ENCODE measurements at regions not wholly inside any gene's neighbourhood (a gene's known extent, or its start where the extent isn't known, plus 50 kb on each side); places are given as distances from the start of the nearest gene placed in this dataset.

DNA sequence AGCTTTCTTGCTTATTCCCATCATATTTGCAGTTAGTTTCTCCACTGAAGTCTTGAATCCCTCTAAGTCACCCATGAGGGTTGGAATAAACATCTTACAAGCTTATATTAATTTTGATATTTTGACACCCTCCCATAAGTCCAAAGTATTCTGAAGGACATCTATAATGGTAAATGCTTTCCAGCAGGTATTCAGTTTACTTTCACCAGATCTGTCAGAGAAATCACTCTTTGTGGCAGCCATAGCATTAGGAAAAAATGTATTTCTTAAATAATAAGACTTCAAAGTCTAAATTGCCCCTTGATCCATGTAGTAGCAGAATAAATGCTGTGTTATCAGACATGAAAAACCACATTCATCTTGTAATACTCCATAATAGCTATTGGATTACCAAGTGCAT is 1371.7 kb upstream of the PABPC4L start:
- no peaks in the 10 kb centered on the region for H3K4me1 ChIP-seq
- no peak overlapping the region for H3K27ac ChIP-seq
- no peak overlapping the region for H3K9ac ChIP-seq (ENCODE audit: low read depth in 2 of 2, low read length in 2 of 2)
- no peaks in the 10 kb centered on the region for H3K9me3 ChIP-seq
- DNase-seq = no peak
- intact Hi-C loops (cut with DNase I) = no loop called here
- TF ChIP-seq, protein P1, sequence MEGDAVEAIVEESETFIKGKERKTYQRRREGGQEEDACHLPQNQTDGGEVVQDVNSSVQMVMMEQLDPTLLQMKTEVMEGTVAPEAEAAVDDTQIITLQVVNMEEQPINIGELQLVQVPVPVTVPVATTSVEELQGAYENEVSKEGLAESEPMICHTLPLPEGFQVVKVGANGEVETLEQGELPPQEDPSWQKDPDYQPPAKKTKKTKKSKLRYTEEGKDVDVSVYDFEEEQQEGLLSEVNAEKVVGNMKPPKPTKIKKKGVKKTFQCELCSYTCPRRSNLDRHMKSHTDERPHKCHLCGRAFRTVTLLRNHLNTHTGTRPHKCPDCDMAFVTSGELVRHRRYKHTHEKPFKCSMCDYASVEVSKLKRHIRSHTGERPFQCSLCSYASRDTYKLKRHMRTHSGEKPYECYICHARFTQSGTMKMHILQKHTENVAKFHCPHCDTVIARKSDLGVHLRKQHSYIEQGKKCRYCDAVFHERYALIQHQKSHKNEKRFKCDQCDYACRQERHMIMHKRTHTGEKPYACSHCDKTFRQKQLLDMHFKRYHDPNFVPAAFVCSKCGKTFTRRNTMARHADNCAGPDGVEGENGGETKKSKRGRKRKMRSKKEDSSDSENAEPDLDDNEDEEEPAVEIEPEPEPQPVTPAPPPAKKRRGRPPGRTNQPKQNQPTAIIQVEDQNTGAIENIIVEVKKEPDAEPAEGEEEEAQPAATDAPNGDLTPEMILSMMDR (IDR thresholded peaks at IDR 0.05) = no peak
- no peaks in the 10 kb centered on the region for H3K36me3 ChIP-seq
- no peak overlapping the region for H3K4me3 ChIP-seq
- H3K27me3 ChIP-seq = no peaks in the 10 kb centered on the region

DNA sequence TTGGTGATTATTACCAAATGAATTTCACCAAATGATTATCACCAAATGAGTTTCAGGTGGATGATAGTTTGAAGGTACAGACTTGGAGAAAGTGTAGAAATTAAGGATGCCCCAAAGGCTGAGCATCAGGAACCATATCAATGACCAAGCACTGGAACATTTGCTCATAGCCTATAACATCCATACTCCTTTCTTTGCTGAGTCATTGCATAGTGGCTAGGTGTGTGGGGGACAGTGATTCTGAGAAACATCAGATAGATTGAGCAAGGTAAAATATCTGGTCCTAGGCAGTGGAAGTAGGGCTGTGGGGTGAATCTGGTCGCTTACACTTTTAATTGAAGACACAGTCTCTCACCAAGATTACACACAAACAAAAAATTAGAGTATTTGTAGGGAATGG is 1362.5 kb upstream of the PABPC4L start:
- Histone ChIP-seq H3K4me3 (no peak overlapping the region), H3K36me3 (no peaks in the 10 kb centered on the region), H3K4me1 (no peaks in the 10 kb centered on the region), H3K9ac (ENCODE audit: low read depth in 2 of 2, low read length in 2 of 2) (no peak overlapping the region), H3K27ac (no peak overlapping the region), H3K9me3 (no peaks in the 10 kb centered on the region), H3K27me3 (no peaks in the 10 kb centered on the region)
- DNase-seq = no peak
- TF ChIP-seq, protein P1 (IDR thresholded peaks at IDR 0.05) = no peak
- intact Hi-C loops (cut with DNase I) = no loop called here

DNA sequence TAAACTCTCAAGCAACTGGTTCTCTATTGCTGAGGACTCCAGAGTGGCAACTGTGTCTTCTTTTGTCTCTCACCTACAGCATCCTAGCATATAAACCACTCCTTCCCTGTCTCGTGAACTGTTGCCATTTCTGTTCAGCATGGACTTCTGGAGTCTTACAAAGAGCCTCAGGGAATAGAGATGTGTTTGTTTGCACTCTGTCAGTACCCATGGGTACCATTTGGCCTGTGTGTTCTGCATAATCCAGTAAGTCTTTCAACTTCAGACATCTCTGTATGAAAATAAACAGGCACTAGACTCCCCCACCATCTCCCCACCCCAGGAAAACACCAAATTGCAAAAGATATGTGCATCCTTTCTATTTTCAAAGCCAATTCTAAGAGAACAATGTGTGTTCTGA is 1351.6 kb upstream of the PABPC4L start:
- intact Hi-C loops (cut with DNase I) = no loop called here
- TF ChIP-seq, protein P1 (IDR thresholded peaks at IDR 0.05) = no peak
- no peak overlapping the region for H3K9ac ChIP-seq (ENCODE audit: low read depth in 2 of 2, low read length in 2 of 2)

DNA sequence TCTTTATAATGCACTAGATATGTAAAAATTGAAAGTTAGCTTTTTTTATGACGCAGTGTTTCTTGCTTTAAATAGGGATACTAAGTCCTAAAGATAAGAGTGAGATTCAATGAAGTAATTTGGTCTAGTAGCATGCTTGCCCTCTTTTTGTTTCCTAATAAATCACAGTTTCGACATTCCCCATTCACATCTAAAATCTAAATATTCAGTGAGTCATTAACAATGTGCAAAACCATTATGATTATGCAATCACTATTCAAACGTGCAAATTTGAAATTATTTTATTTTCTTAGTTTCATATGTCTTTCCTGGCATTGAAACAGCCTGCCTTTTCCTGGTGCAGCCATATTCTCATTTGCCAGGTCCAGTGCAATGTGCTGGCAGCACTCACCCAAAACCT is 1350.5 kb upstream of the PABPC4L start:
- Histone ChIP-seq H3K4me1 (no peaks in the 10 kb centered on the region), H3K9me3 (no peaks in the 10 kb centered on the region), H3K27ac (no peak overlapping the region), H3K27me3 (no peaks in the 10 kb centered on the region), H3K36me3 (no peaks in the 10 kb centered on the region), H3K4me3 (no peak overlapping the region), H3K9ac (ENCODE audit: low read depth in 2 of 2, low read length in 2 of 2) (no peak overlapping the region)
- DNase-seq = no peak
- TF ChIP-seq, protein P1 (IDR thresholded peaks at IDR 0.05) = no peak
- intact Hi-C loops (cut with DNase I) = no loop called here

More for the DNA sequence above, 1351.6 kb upstream of the PABPC4L start:
- Histone ChIP-seq H3K4me1 (no peaks in the 10 kb centered on the region), H3K36me3 (no peaks in the 10 kb centered on the region), H3K9me3 (no peaks in the 10 kb centered on the region), H3K4me3 (no peak overlapping the region), H3K27ac (no peak overlapping the region), H3K27me3 (no peaks in the 10 kb centered on the region)
- DNase-seq = no peak

DNA sequence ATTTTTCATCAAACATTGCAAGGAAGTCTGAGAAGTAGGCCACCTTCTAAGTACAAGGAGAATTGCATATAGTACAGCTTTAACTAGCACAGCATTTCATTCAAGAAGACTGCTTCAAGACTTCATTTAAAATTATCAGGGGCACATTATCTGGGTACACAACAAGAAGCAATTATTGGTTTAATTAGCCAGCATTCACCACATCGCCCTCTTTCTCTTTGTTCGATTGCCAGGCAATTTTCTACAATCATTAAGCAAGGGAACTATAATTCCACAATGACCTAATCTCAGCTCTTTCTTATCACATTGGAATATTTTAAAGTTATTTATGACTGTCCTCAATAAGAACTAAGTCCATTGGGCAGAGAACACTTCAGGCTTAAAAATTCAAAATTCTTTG is 1347.1 kb upstream of the PABPC4L start:
- no peaks in the 10 kb centered on the region for H3K36me3 ChIP-seq
- intact Hi-C loops (cut with DNase I) = no loop called here
- DNase-seq = no peak

More for the DNA sequence above, 1347.1 kb upstream of the PABPC4L start:
- no peak overlapping the region for H3K4me3 ChIP-seq
- no peak overlapping the region for H3K9ac ChIP-seq (ENCODE audit: low read depth in 2 of 2, low read length in 2 of 2)
- H3K9me3 ChIP-seq = no peaks in the 10 kb centered on the region
- TF ChIP-seq, protein P1 (IDR thresholded peaks at IDR 0.05) = no peak
- H3K27ac ChIP-seq = no peak overlapping the region
- H3K27me3 ChIP-seq = no peaks in the 10 kb centered on the region
- no peaks in the 10 kb centered on the region for H3K4me1 ChIP-seq
